ENCODE measurements at regions not wholly inside any gene's neighbourhood (a gene's known extent, or its start where the extent isn't known, plus 50 kb on each side); places are given as distances from the start of the nearest gene placed in this dataset.

DNA sequence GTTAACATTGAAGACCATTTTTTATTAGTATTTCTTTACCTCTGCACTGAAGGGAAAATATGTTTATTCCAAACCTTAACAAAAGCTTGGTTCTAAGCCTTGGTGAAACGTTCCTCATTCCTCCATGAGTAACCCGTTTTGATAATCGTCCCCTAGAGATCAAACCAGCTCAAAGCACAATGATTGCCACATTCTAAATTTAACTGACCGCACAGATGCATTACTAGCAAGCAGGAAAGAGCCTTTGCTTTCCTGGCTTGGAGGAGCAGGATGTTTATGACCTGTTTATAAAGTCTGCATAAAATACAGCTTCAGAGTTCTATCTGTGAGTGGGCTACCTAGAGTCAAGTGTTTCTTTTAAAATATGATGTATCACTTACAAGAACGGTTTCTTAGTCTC lies 193.8 kb downstream of the TMEM114 start:
- Histone ChIP-seq H2AFZ (ENCODE audit: insufficient read depth, low read depth, low read length, poor library complexity, severe bottlenecking) (no peak overlapping the region), H3K27me3 (replicated peaks in 1 of 4; ENCODE audit: control extremely low read depth in 1 of 4, control insufficient read depth in 3 of 4, insufficient read depth in 4 of 4, low read length in 3 of 4) (no peaks in the 10 kb centered on the region), H4K20me1 (ENCODE audit: control insufficient read depth, insufficient read depth, low read length, poor library complexity, severe bottlenecking) (no peaks in the 10 kb centered on the region), H3K4me1 (ENCODE audit: control insufficient read depth in 2 of 2, insufficient read depth in 2 of 2, low read length in 2 of 2) (no peaks in the 10 kb centered on the region), H3K79me2 (ENCODE audit: control insufficient read depth, insufficient read depth, low read length) (no peaks in the 10 kb centered on the region), H3K4me2 (replicated peaks; ENCODE audit: low read depth, low read length, poor library complexity, severe bottlenecking) (no peak overlapping the region), H3K36me3 (replicated peaks in 1 of 2; ENCODE audit: control extremely low read depth in 1 of 2, control insufficient read depth in 1 of 2, extremely low read depth in 1 of 2, insufficient read depth in 2 of 2, low read length in 1 of 2) (no peaks in the 10 kb centered on the region), H3K9me3 (ENCODE audit: control extremely low read depth in 1 of 3, control insufficient read depth in 2 of 3, insufficient read depth in 1 of 3, low read length in 2 of 3) (no peaks in the 10 kb centered on the region), H3K9ac (ENCODE audit: low read length) (no peak overlapping the region), H3K27ac (ENCODE audit: low read length in 2 of 2) (no peak overlapping the region), H3K4me3 (ENCODE audit: control extremely low read depth in 1 of 5, extremely low read depth in 1 of 5, insufficient read depth in 1 of 5, low read depth in 2 of 5, low read length in 4 of 5) (no peak overlapping the region)
- WGBS (ENCODE audit: insufficient coverage): 70% methylated on average over 2 of the region's 5 CpGs
- DNase-seq: no peak
- no peak for ATAC-seq (ENCODE audit: low read depth)
- Mint-ChIP-seq H3K9me3 (ENCODE audit: insufficient read depth) (peaks cover 2% of the 10 kb centered on the region), H3K27ac (no peak overlapping the region), H3K4me3 (no peak overlapping the region), H3K4me1 (no peaks in the 10 kb centered on the region), H3K27me3 (no peaks in the 10 kb centered on the region)
- no peak for TF ChIP-seq EZH2 (IDR thresholded peaks at IDR 0.05; ENCODE audit: borderline replicate concordance, insufficient read depth, low read depth, low read length, poor library complexity, severe bottlenecking)
- TF ChIP-seq, protein P1, sequence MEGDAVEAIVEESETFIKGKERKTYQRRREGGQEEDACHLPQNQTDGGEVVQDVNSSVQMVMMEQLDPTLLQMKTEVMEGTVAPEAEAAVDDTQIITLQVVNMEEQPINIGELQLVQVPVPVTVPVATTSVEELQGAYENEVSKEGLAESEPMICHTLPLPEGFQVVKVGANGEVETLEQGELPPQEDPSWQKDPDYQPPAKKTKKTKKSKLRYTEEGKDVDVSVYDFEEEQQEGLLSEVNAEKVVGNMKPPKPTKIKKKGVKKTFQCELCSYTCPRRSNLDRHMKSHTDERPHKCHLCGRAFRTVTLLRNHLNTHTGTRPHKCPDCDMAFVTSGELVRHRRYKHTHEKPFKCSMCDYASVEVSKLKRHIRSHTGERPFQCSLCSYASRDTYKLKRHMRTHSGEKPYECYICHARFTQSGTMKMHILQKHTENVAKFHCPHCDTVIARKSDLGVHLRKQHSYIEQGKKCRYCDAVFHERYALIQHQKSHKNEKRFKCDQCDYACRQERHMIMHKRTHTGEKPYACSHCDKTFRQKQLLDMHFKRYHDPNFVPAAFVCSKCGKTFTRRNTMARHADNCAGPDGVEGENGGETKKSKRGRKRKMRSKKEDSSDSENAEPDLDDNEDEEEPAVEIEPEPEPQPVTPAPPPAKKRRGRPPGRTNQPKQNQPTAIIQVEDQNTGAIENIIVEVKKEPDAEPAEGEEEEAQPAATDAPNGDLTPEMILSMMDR (IDR thresholded peaks at IDR 0.05): no peak
- CTCF ChIA-PET: no interaction called here
- POLR2A ChIA-PET: no interaction called here
- intact Hi-C loops (cut with micrococcal nuclease): no loop called here

DNA sequence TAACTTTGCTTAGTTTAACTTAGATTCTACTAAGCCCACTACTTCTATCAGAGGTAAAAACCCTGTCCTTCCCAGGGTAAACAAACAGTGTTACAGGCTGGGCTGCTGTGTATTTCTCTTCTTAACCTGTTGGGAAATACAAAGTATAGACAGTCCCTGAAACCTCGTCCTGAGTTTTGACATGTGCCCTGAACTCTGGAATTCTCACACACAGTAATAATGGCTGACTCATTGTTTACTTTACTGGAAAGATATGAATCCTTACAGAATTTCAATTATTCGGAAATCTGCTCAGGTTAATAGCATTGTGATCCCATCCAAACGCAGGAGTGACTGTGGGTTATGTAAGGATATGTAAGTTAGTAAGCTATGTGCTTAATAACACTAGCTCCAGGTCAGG lies 199.1 kb downstream of the TMEM114 start:
- no peaks in the 10 kb centered on the region for H3K36me3 ChIP-seq (replicated peaks in 1 of 2; ENCODE audit: control extremely low read depth in 1 of 2, control insufficient read depth in 1 of 2, extremely low read depth in 1 of 2, insufficient read depth in 2 of 2, low read length in 1 of 2)
- ChIA-PET CTCF (no interaction called here), POLR2A (no interaction called here)
- H3K79me2 ChIP-seq (ENCODE audit: control insufficient read depth, insufficient read depth, low read length): no peaks in the 10 kb centered on the region
- Mint-ChIP-seq H3K27ac (no peak overlapping the region), H3K27me3 (no peaks in the 10 kb centered on the region), H3K4me1 (no peaks in the 10 kb centered on the region), H3K4me3 (no peak overlapping the region), H3K9me3 (ENCODE audit: insufficient read depth) (peaks cover 2% of the 10 kb centered on the region)
- ATAC-seq (ENCODE audit: low read depth): no peak
- H4K20me1 ChIP-seq (ENCODE audit: control insufficient read depth, insufficient read depth, low read length, poor library complexity, severe bottlenecking): no peaks in the 10 kb centered on the region
- H3K4me2 ChIP-seq (replicated peaks; ENCODE audit: low read depth, low read length, poor library complexity, severe bottlenecking): no peak overlapping the region
- no peaks in the 10 kb centered on the region for H3K9me3 ChIP-seq (ENCODE audit: control extremely low read depth in 1 of 3, control insufficient read depth in 2 of 3, insufficient read depth in 1 of 3, low read length in 2 of 3)
- 83% methylated on average over 2 of the region's 3 CpGs for WGBS (ENCODE audit: insufficient coverage)
- H3K9ac ChIP-seq (ENCODE audit: low read length): no peak overlapping the region
- intact Hi-C loops (cut with micrococcal nuclease): no loop called here
- no peak for DNase-seq
- TF ChIP-seq, protein P1 (IDR thresholded peaks at IDR 0.05): no peak
- no peak for TF ChIP-seq EZH2 (IDR thresholded peaks at IDR 0.05; ENCODE audit: borderline replicate concordance, insufficient read depth, low read depth, low read length, poor library complexity, severe bottlenecking)
- H3K27ac ChIP-seq (ENCODE audit: low read length in 2 of 2): no peak overlapping the region
- H2AFZ ChIP-seq (ENCODE audit: insufficient read depth, low read depth, low read length, poor library complexity, severe bottlenecking): no peak overlapping the region
- H3K27me3 ChIP-seq (replicated peaks in 1 of 4; ENCODE audit: control extremely low read depth in 1 of 4, control insufficient read depth in 3 of 4, insufficient read depth in 4 of 4, low read length in 3 of 4): no peaks in the 10 kb centered on the region
- no peaks in the 10 kb centered on the region for H3K4me1 ChIP-seq (ENCODE audit: control insufficient read depth in 2 of 2, insufficient read depth in 2 of 2, low read length in 2 of 2)
- H3K4me3 ChIP-seq (ENCODE audit: control extremely low read depth in 1 of 5, extremely low read depth in 1 of 5, insufficient read depth in 1 of 5, low read depth in 2 of 5, low read length in 4 of 5): no peak overlapping the region
